Esophagus squamous epithelium (tissue), 5 donors: ENCODE measurements at regions not wholly inside any gene's neighbourhood (a gene's known extent, or its start where the extent isn't known, plus 50 kb on each side); places are given as distances from the start of the nearest gene placed in this dataset.

Experiments used
- DNase-seq: peaks from one replicate; lab custom pipeline; 2025; lab: John Stamatoyannopoulos, UW
- H3K27ac ChIP-seq, 4 donors: fragments of 200-600 bp; sonication (generic); one replicate each; pipeline ENCODE4 v1.5.1; 2016 to 2019; ENCODE audit warnings: mild to moderate bottlenecking in 1 of 4
- H3K27me3 ChIP-seq, 4 donors: fragments of 200-600 bp; sonication (generic); 1 replicate in 3 of 4; 2 replicates in 1 of 4; pipeline versions ENCODE4 v1.5.1 to v1.6.0; 2017 to 2021; ENCODE audit warnings: antibody characterized with exemption in 1 of 4
- H3K36me3 ChIP-seq, 3 donors: fragments of 200-600 bp; sonication (generic); one replicate each; pipeline ENCODE4 v1.5.1; 2016 to 2019
- H3K4me1 ChIP-seq, 3 donors: fragments of 200-600 bp; sonication (generic); one replicate each; pipeline ENCODE4 v1.5.1; 2017 to 2019
- H3K4me3 ChIP-seq, 4 donors: fragments of 200-600 bp; sonication (generic); 1 replicate in 3 of 4; 2 replicates in 1 of 4; pipeline ENCODE4 v1.5.1; 2016 to 2019; ENCODE audit warnings: mild to moderate bottlenecking in 2 of 4, moderate library complexity in 1 of 4
- H3K9me3 ChIP-seq, 3 donors: fragments of 200-600 bp; sonication (generic); one replicate each; pipeline ENCODE4 v1.5.1; 2016 to 2019
- POLR2A ChIP-seq, 4 donors: fragments of 450-650 bp; IDR thresholded peaks; one replicate each; pipeline ENCODE4 v1.6.1; 2017; ENCODE audit warnings: antibody characterized with exemption in 4 of 4, mild to moderate bottlenecking in 4 of 4, moderate library complexity in 3 of 4
- WGBS, 2 donors: methylation state at CpG; one replicate each; pipeline ENCODE4 v1.1.5; 2018; 5-methylcytosine and 5-hydroxymethylcytosine counted together
- intact Hi-C: fragments of 100-400 bp; cut with DNase I; formaldehyde crosslinking; loops from one replicate; pipeline ENCODE4 v1.15.0; 2022
- TF ChIP-seq, protein P1 (sequence below), 6 experiments: fragments of 450-650 bp in 4 of 6; fragments of 200-600 bp in 2 of 6; sonication (generic) in 2 of 6; IDR thresholded peaks; one replicate each; pipeline ENCODE4 v1.5.1; 2016 to 2019; ENCODE audit warnings: antibody characterized with exemption in 6 of 6, mild to moderate bottlenecking in 4 of 6, moderate library complexity in 4 of 6
- donor health status: DM: yes; HTN: yes; CAD: no.

DNA sequence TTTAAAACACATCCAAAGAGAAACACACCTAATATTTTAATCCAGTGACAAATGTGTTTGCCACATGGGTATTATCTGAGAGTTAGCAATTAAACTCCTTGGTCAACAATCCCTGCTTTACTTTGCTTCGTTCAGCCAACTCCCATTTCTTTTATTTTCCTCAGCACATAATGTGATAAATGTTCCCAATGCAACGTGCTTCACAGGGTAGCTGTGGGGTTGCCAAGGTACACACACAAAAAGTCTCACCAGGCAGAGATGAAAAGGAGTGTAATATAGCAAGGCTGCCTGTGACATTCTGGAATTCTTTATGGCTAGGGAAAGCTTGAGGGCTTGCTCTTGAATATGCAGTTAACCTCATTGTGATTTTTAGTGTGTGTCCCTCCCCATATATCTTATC lies 208.0 kb upstream of the DIO2 start:
- TF ChIP-seq, protein P1, sequence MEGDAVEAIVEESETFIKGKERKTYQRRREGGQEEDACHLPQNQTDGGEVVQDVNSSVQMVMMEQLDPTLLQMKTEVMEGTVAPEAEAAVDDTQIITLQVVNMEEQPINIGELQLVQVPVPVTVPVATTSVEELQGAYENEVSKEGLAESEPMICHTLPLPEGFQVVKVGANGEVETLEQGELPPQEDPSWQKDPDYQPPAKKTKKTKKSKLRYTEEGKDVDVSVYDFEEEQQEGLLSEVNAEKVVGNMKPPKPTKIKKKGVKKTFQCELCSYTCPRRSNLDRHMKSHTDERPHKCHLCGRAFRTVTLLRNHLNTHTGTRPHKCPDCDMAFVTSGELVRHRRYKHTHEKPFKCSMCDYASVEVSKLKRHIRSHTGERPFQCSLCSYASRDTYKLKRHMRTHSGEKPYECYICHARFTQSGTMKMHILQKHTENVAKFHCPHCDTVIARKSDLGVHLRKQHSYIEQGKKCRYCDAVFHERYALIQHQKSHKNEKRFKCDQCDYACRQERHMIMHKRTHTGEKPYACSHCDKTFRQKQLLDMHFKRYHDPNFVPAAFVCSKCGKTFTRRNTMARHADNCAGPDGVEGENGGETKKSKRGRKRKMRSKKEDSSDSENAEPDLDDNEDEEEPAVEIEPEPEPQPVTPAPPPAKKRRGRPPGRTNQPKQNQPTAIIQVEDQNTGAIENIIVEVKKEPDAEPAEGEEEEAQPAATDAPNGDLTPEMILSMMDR (IDR thresholded peaks at IDR 0.05), result no peak
- no peak for TF ChIP-seq POLR2A (IDR thresholded peaks at IDR 0.05)
- no peaks in the 10 kb centered on the region for H3K9me3 ChIP-seq
- peaks cover 0 to 11% (median 0%) of the 10 kb centered on the region in 4 donors for H3K27me3 ChIP-seq
- intact Hi-C loops, result no loop called here
- no peak overlapping the region for H3K4me3 ChIP-seq
- no peak for DNase-seq
- H3K36me3 ChIP-seq, result no peaks in the 10 kb centered on the region
- peak overlapping the region in 2 of 4 donors; percentile 57 to 68 for H3K27ac ChIP-seq
- 9 to 12% methylated on average over 2 of the region's 2 CpGs for WGBS, 2 donors
- H3K4me1 ChIP-seq, result peaks cover 0 to 27% (median 0%) of the 10 kb centered on the region in 3 donors

DNA sequence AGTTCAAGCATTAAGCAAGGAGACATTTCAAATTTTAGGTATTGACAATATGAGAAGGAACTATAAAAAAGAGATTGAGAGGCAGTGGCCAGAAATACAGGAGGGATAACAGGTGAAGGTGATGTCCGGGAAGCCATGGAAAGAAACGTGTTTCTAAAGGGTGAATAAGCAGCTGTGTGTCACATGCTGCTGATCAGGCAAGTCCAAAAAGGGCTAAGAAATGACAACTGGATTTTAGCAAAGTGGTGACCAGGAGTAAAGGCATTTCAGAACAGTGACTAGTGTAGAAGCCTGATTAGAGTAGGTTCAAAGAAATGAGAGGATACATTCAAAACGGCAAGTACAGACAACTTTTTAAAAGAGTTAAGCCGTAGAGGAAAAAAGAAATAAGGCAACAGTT lies 204.3 kb upstream of the DIO2 start:
- H3K27me3 ChIP-seq, result peaks cover 0 to 11% (median 0%) of the 10 kb centered on the region in 4 donors
- no peaks in the 10 kb centered on the region for H3K36me3 ChIP-seq
- H3K27ac ChIP-seq, result no peak overlapping the region
- H3K4me1 ChIP-seq, result peaks cover 0 to 26% (median 0%) of the 10 kb centered on the region in 3 donors
- 76 to 86% methylated on average over 4 of the region's 4 CpGs for WGBS, 2 donors
- no peak overlapping the region for H3K4me3 ChIP-seq
- DNase-seq, result no peak
- intact Hi-C loops, result no loop called here
- TF ChIP-seq, protein P1 (IDR thresholded peaks at IDR 0.05), result no peak
- no peak for TF ChIP-seq POLR2A (IDR thresholded peaks at IDR 0.05)
- H3K9me3 ChIP-seq, result no peaks in the 10 kb centered on the region

DNA sequence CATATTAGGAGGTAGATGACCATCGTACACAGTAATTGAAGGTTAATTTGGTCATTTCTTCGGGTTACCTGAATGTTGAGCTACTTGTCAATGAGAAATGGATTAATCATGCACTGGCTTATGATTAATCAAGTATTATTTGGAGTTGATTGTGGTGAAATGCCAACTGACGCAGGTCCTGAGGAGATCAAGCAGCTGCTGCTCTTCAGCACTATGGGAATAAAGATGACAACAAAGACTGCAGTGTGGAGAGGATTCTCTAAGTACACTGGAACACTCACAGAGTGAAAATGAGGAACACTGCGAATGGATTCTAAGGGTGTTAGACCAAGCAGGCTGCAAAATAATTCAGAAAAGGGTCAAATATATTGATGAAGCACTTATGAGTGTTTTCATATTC lies 202.8 kb upstream of the DIO2 start:
- no peak for DNase-seq
- Histone ChIP-seq H3K27ac (no peak overlapping the region), H3K4me3 (no peak overlapping the region), H3K27me3 (peaks cover 0 to 11% (median 0%) of the 10 kb centered on the region in 4 donors), H3K9me3 (no peaks in the 10 kb centered on the region), H3K36me3 (no peaks in the 10 kb centered on the region), H3K4me1 (peaks cover 0 to 11% (median 0%) of the 10 kb centered on the region in 3 donors)
- intact Hi-C loops, result no loop called here
- TF ChIP-seq, protein P1 (IDR thresholded peaks at IDR 0.05), result no peak
- TF ChIP-seq POLR2A (IDR thresholded peaks at IDR 0.05), result no peak
- 82 to 83% methylated on average over 4 of the region's 4 CpGs for WGBS, 2 donors

DNA sequence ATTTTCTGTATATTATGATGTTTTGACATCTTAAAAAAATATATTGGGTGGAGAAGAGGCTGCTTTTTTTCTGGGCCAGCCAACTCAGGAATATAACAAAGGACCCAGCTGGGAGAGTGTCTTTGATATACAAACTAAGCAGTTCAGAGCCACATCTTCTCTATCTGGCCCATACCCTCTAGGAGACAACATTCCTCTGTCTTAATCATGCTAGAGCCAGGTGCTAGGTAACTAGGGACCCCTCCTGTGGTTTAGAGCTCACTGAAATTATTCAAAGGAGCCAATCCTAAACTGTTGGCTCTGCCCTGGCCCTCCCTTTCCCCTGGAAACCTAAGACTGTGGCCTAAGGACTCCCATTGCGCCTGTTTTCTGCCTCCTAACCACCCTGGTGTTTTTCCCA lies 193.1 kb upstream of the DIO2 start:
- no peak for DNase-seq
- intact Hi-C loops, result no loop called here
- no peaks in the 10 kb centered on the region for H3K9me3 ChIP-seq
- no peaks in the 10 kb centered on the region for H3K36me3 ChIP-seq
- H3K27ac ChIP-seq, result no peak overlapping the region
- H3K27me3 ChIP-seq, result no peaks in the 10 kb centered on the region
- no peak overlapping the region for H3K4me3 ChIP-seq
- WGBS, 2 donors, result 80 to 86% methylated on average over 1 of the region's 1 CpG
- H3K4me1 ChIP-seq, result peaks cover 0 to 17% (median 0%) of the 10 kb centered on the region in 3 donors
- TF ChIP-seq POLR2A (IDR thresholded peaks at IDR 0.05), result no peak
- TF ChIP-seq, protein P1 (IDR thresholded peaks at IDR 0.05), result no peak

DNA sequence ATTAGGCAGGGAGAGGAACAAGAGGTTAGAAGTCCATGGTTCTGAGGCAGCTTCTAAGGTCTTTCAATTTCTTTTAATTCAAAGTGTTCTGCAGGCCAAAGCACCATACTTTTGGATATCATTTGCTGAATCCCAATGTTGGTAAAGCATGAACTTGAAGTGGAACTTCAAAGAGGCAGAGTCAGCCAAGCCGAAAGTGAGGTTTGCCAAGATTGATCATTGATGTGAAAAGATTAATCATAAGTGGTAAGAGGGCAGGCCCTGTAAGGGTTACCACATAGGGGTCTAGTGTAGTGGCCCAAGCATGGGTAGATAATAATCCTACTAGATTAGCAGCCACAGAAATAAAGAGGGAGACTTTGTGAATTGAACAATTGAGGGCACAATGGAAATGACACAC lies 191.7 kb upstream of the DIO2 start:
- no peak for DNase-seq
- H3K27me3 ChIP-seq, result no peaks in the 10 kb centered on the region
- H3K4me3 ChIP-seq, result no peak overlapping the region
- peaks cover 0 to 24% (median 0%) of the 10 kb centered on the region in 3 donors for H3K4me1 ChIP-seq
- TF ChIP-seq, protein P1 (IDR thresholded peaks at IDR 0.05), result no peak
- TF ChIP-seq POLR2A (IDR thresholded peaks at IDR 0.05), result no peak
- intact Hi-C loops, result no loop called here
- peaks cover 0 to 13% (median 0%) of the 10 kb centered on the region in 3 donors for H3K9me3 ChIP-seq
- peak overlapping the region in 1 of 4 donors; percentile 51 for H3K27ac ChIP-seq
- WGBS, 2 donors, result 79 to 89% methylated on average over 1 of the region's 1 CpG
- no peaks in the 10 kb centered on the region for H3K36me3 ChIP-seq
